GM12878 (cell line): ENCODE measurements at regions not wholly inside any gene's neighbourhood (a gene's known extent, or its start where the extent isn't known, plus 50 kb on each side); places are given as distances from the start of the nearest gene placed in this dataset.

Experiments
- ATAC-seq: fragments of 200-7000 bp; cut with Tn5 transposase; 3 replicates; pipeline ENCODE4 v1.9.1; 2020; ENCODE audit warnings: mild to moderate bottlenecking, moderate library complexity
- BruUV-seq: library from RNA; stranded (reverse); fragments of 400-500 nt; replicated peaks from 2 replicates; lab custom pipeline; 2021; lab: Mats Ljungman, UMichigan
- CTCF ChIA-PET: fragments of 300-600 bp; sonication (Branson Sonifier 250); formaldehyde crosslinking; extraction: SDS; loops from one replicate; lab custom pipeline; 2021; ENCODE audit warnings: inconsistent platforms; lab: Yijun Ruan, JAX
- POLR2A ChIA-PET: fragments of 350-600 bp; formaldehyde crosslinking; extraction: SDS; loops from one replicate; lab custom pipeline; 2021; ENCODE audit warnings: inconsistent platforms; lab: Charles Lee
- RAD21 ChIA-PET: fragments of 300-600 bp; sonication (Branson Sonifier 250); formaldehyde crosslinking; loops from one replicate; lab custom pipeline; 2023; ENCODE audit warnings: antibody characterized with exemption; ENCODE audit not compliant: unreplicated experiment; lab: Charles Lee
- SMC1A ChIA-PET: fragments of 300-600 bp; sonication (Branson Sonifier 250); formaldehyde crosslinking; loops from one replicate; lab custom pipeline; 2023; ENCODE audit not compliant: unreplicated experiment, uncharacterized antibody; lab: Charles Lee
- DNase-seq: peaks from one replicate; pipeline ENCODE4 v3.0.0-alpha.2; 2011; ENCODE audit warnings: low read depth, low spot score
- FAIRE-seq: peaks from 3 replicates; lab custom pipeline; 2011; peaks lifted over from hg19 to GRCh38; lab: Jason Lieb, UNC
- H2AFZ ChIP-seq: 2 replicates; pipeline ENCODE4 v1.6.0; 2011; ENCODE audit warnings: low read depth, low read length, control low read depth; ENCODE audit not compliant: control insufficient read depth
- H3K27ac ChIP-seq: 2 replicates; pipeline ENCODE4 v1.5.1; 2011; ENCODE audit warnings: control low read depth; ENCODE audit not compliant: control insufficient read depth, insufficient read depth
- H3K27me3 ChIP-seq, 2 experiments: replicated peaks in 1 of 2; 2 replicates each; pipeline versions ENCODE4 v1.6.0 to v1.6.1; 2011; ENCODE audit warnings: low read length in 1 of 2; ENCODE audit not compliant: control insufficient read depth in 2 of 2, insufficient read depth in 2 of 2
- H3K36me3 ChIP-seq, 2 experiments: 2 replicates each; pipeline ENCODE4 v1.5.1; 2011; ENCODE audit warnings: low read length in 1 of 2; ENCODE audit not compliant: control insufficient read depth in 2 of 2, insufficient read depth in 2 of 2
- H3K4me1 ChIP-seq: 2 replicates; pipeline ENCODE4 v1.6.1; 2011; ENCODE audit warnings: mild to moderate bottlenecking, low read length, moderate library complexity, mixed read lengths; ENCODE audit not compliant: control insufficient read depth, insufficient read depth
- H3K4me2 ChIP-seq: 2 replicates; pipeline ENCODE4 v1.6.0; 2011; ENCODE audit warnings: control low read depth; ENCODE audit not compliant: control insufficient read depth, insufficient read depth
- H3K4me3 ChIP-seq: fragments of 200-600 bp; sonication (generic); 2 replicates; pipeline ENCODE4 v1.5.1; 2016
- H3K79me2 ChIP-seq: 2 replicates; pipeline ENCODE4 v1.6.0; 2011; ENCODE audit warnings: low read length; ENCODE audit not compliant: control insufficient read depth, insufficient read depth
- H3K9ac ChIP-seq: 2 replicates; pipeline ENCODE4 v1.8.0; 2011; ENCODE audit warnings: low read length, control low read depth, mixed read lengths; ENCODE audit not compliant: control insufficient read depth, insufficient read depth
- H3K9me3 ChIP-seq: replicated peaks from 3 replicates; pipeline ENCODE4 v1.5.1; 2011; ENCODE audit warnings: mild to moderate bottlenecking, low read length; ENCODE audit not compliant: control insufficient read depth, insufficient read depth
- H4K20me1 ChIP-seq: 2 replicates; pipeline ENCODE4 v1.6.0; 2011; ENCODE audit not compliant: control insufficient read depth, insufficient read depth
- BCL11A ChIP-seq: IDR thresholded peaks from 2 replicates; pipeline ENCODE4 v1.6.1; 2011; ENCODE audit warnings: low read depth, low read length
- BRCA1 ChIP-seq: IDR thresholded peaks from 2 replicates; pipeline ENCODE4 v1.6.1; 2011; ENCODE audit warnings: low read depth, low read length, improper control_type of control experiment
- IKZF2 ChIP-seq, 2 experiments: fragments of 450-650 bp; IDR thresholded peaks; 2 replicates each; pipeline ENCODE4 v1.6.1; 2017; ENCODE audit warnings: mild to moderate bottlenecking in 2 of 2, moderate library complexity in 2 of 2
- KAT2A ChIP-seq: conservative IDR thresholded peaks from 2 replicates; pipeline ENCODE4 v1.6.1; 2011; ENCODE audit warnings: low read depth, low read length; ENCODE audit not compliant: control insufficient read depth
- MEF2A ChIP-seq: IDR thresholded peaks from 2 replicates; pipeline ENCODE4 v1.6.1; 2011; ENCODE audit warnings: low read depth, mild to moderate bottlenecking, low read length, moderate library complexity; ENCODE audit not compliant: insufficient read depth
- MYC ChIP-seq: IDR thresholded peaks from 2 replicates; pipeline ENCODE4 v1.6.1; 2011; ENCODE audit warnings: mild to moderate bottlenecking, low read length, moderate library complexity, inconsistent platforms; ENCODE audit not compliant: insufficient read depth, insufficient replicate concordance, insufficient read length, severe bottlenecking
- NFYB ChIP-seq: IDR thresholded peaks from 2 replicates; pipeline ENCODE4 v1.6.1; 2011; ENCODE audit warnings: low read depth, mild to moderate bottlenecking, low read length, improper control_type of control experiment, moderate library complexity; ENCODE audit not compliant: insufficient read depth
- PAX8 ChIP-seq: fragments of 450-650 bp; IDR thresholded peaks from 2 replicates; pipeline ENCODE4 v1.6.1; 2017; ENCODE audit warnings: mild to moderate bottlenecking, moderate library complexity
- POLR2AphosphoS5 ChIP-seq: IDR thresholded peaks from 2 replicates; pipeline ENCODE4 v1.6.1; 2011; ENCODE audit warnings: mild to moderate bottlenecking, low read length, inconsistent platforms
- RELA ChIP-seq: fragments of 450-650 bp; IDR thresholded peaks from 2 replicates; pipeline ENCODE4 v1.8.0; 2014; ENCODE audit warnings: borderline replicate concordance; ENCODE audit not compliant: partially characterized antibody
- SRF ChIP-seq, 2 experiments: IDR thresholded peaks; 2 replicates each; pipeline ENCODE4 v1.6.1; 2011; ENCODE audit warnings: low read depth in 2 of 2, low read length in 2 of 2, mild to moderate bottlenecking in 1 of 2, moderate library complexity in 1 of 2
- SUZ12 ChIP-seq: fragments of 200-600 bp; sonication (generic); IDR thresholded peaks from one replicate; pipeline ENCODE4 v1.6.1; 2018; ENCODE audit warnings: antibody characterized with exemption, mild to moderate bottlenecking; ENCODE audit not compliant: unreplicated experiment
- ZZZ3 ChIP-seq: IDR thresholded peaks from 2 replicates; pipeline ENCODE4 v1.6.1; 2011; ENCODE audit warnings: low read depth; ENCODE audit not compliant: control insufficient read depth, insufficient read length
- WGBS: methylation state at CpG from one replicate; pipeline ENCODE4 v1.1.6; 2016; ENCODE audit warnings: low lambda C conversion rate; ENCODE audit not compliant: insufficient replicate concordance, insufficient coverage; ENCODE audit errors: missing lambda C conversion rate; 5-methylcytosine and 5-hydroxymethylcytosine counted together
- in situ Hi-C: fragments of 300-500 bp; cut with MboI; formaldehyde crosslinking; loops from 9 replicates; pipeline ENCODE4 v1.14.3; 2018; ENCODE audit warnings: mixed read lengths
- intact Hi-C: fragments of 100-400 bp; cut with micrococcal nuclease; formaldehyde crosslinking; loops from one replicate; pipeline ENCODE4 v1.14.2; 2022; ENCODE audit not compliant: unreplicated experiment
- TF ChIP-seq, protein P1 (sequence below): fragments of 450-650 bp; IDR thresholded peaks from 2 replicates; pipeline ENCODE4 v1.6.1; 2017; ENCODE audit warnings: low read depth, mild to moderate bottlenecking, moderate library complexity
- TF ChIP-seq, protein P2 (sequence below): fragments of 150-350 bp; IDR thresholded peaks from 2 replicates; pipeline ENCODE4 v1.6.1; 2016; ENCODE audit warnings: low read depth, low read length
- TF ChIP-seq, protein P3 (sequence below): fragments of 450-650 bp; conservative IDR thresholded peaks from 2 replicates; pipeline ENCODE4 v1.6.1; 2017; ENCODE audit warnings: mild to moderate bottlenecking, moderate library complexity

DNA sequence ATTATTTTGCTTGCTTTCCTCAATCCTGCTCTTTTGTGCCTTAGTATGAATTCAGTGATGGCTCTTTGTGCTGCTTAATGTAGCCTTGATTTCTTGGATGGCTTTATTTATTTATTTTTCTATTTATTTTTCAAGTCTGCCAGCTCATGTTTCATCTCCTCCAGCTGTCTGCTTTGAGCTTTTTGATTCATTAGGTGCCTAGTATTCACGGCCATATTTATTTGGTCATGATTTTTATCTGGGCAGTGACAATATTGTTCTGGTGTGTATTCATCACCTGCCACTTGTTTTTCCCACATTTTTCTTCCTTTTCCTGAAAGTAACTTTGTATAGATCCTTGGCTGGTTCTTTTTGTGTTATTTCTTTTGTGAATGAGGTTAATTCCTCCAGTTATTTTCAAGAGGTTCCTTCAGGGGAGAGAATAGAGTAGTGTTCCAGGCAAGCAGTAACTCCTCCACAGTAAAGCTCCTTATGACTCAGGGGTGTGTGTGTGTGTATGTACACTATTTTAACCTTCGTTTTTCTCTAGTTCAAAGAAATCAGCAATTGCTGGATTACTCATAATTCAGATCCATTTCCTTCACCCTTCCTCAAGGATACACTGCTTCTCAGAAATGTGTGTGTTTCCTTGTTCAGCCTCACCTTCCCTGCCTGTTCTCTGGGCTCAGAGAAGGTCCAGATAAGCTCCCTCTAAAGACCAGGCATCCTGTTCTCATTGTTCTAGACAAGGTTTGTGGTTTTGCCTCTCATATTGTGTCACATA is 51.6 kb upstream of the PMCH start:
- no peak overlapping the region for H3K27ac ChIP-seq
- CTCF ChIA-PET: no interaction called here
- no peaks in the 10 kb centered on the region for H3K4me1 ChIP-seq
- no TSS peak for BruUV-seq
- WGBS: 15% methylated on average over 2 of the region's 2 CpGs
- no peaks in the 10 kb centered on the region for H3K36me3 ChIP-seq
- intact Hi-C loops (no loop called here), in situ Hi-C loops (no loop called here)
- SMC1A ChIA-PET: interaction anchor here (0.6 to 1.8 kb wide), 4 partner anchors 9 to 330 kb away, joined by 3 to 4 read pairs (median 4); no protein-coding TSS in a partner anchor
- no peaks in the 10 kb centered on the region for H3K79me2 ChIP-seq
- DNase-seq (no peak), ATAC-seq (no peak), FAIRE-seq (no peak)
- H3K9ac ChIP-seq: no peak overlapping the region
- no peak overlapping the region for H3K4me3 ChIP-seq
- H3K9me3 ChIP-seq: no peaks in the 10 kb centered on the region
- H4K20me1 ChIP-seq: no peaks in the 10 kb centered on the region
- H2AFZ ChIP-seq: no peak overlapping the region
- POLR2A ChIA-PET: no interaction called here
- H3K4me2 ChIP-seq: no peak overlapping the region
- RAD21 ChIA-PET: no interaction called here
- H3K27me3 ChIP-seq: no peaks in the 10 kb centered on the region
- TF ChIP-seq KAT2A (no peak), SRF (IDR thresholded peaks at IDR 0.05; ENCODE audit: low read depth in 2 of 2, low read length in 2 of 2) (no peak), SUZ12 (no peak), BRCA1 (no peak), MEF2A (no peak), ZZZ3 (no peak), POLR2AphosphoS5 (no peak), BCL11A (no peak), IKZF2 (IDR thresholded peaks at IDR 0.05) (no peak), MYC (no peak), NFYB (no peak), RELA (no peak), PAX8 (no peak)
- TF ChIP-seq, protein P1, sequence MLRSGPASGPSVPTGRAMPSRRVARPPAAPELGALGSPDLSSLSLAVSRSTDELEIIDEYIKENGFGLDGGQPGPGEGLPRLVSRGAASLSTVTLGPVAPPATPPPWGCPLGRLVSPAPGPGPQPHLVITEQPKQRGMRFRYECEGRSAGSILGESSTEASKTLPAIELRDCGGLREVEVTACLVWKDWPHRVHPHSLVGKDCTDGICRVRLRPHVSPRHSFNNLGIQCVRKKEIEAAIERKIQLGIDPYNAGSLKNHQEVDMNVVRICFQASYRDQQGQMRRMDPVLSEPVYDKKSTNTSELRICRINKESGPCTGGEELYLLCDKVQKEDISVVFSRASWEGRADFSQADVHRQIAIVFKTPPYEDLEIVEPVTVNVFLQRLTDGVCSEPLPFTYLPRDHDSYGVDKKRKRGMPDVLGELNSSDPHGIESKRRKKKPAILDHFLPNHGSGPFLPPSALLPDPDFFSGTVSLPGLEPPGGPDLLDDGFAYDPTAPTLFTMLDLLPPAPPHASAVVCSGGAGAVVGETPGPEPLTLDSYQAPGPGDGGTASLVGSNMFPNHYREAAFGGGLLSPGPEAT: no peak
- TF ChIP-seq, protein P2, sequence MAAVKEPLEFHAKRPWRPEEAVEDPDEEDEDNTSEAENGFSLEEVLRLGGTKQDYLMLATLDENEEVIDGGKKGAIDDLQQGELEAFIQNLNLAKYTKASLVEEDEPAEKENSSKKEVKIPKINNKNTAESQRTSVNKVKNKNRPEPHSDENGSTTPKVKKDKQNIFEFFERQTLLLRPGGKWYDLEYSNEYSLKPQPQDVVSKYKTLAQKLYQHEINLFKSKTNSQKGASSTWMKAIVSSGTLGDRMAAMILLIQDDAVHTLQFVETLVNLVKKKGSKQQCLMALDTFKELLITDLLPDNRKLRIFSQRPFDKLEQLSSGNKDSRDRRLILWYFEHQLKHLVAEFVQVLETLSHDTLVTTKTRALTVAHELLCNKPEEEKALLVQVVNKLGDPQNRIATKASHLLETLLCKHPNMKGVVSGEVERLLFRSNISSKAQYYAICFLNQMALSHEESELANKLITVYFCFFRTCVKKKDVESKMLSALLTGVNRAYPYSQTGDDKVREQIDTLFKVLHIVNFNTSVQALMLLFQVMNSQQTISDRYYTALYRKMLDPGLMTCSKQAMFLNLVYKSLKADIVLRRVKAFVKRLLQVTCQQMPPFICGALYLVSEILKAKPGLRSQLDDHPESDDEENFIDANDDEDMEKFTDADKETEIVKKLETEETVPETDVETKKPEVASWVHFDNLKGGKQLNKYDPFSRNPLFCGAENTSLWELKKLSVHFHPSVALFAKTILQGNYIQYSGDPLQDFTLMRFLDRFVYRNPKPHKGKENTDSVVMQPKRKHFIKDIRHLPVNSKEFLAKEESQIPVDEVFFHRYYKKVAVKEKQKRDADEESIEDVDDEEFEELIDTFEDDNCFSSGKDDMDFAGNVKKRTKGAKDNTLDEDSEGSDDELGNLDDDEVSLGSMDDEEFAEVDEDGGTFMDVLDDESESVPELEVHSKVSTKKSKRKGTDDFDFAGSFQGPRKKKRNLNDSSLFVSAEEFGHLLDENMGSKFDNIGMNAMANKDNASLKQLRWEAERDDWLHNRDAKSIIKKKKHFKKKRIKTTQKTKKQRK: no peak
- TF ChIP-seq, protein P3, sequence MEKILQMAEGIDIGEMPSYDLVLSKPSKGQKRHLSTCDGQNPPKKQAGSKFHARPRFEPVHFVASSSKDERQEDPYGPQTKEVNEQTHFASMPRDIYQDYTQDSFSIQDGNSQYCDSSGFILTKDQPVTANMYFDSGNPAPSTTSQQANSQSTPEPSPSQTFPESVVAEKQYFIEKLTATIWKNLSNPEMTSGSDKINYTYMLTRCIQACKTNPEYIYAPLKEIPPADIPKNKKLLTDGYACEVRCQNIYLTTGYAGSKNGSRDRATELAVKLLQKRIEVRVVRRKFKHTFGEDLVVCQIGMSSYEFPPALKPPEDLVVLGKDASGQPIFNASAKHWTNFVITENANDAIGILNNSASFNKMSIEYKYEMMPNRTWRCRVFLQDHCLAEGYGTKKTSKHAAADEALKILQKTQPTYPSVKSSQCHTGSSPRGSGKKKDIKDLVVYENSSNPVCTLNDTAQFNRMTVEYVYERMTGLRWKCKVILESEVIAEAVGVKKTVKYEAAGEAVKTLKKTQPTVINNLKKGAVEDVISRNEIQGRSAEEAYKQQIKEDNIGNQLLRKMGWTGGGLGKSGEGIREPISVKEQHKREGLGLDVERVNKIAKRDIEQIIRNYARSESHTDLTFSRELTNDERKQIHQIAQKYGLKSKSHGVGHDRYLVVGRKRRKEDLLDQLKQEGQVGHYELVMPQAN: no peak
